SK-N-SH treated with all-trans-retinoic acid at 6 μM for 48 hours (cell line): ENCODE measurements at regions not wholly inside any gene's neighbourhood (a gene's known extent, or its start where the extent isn't known, plus 50 kb on each side); places are given as distances from the start of the nearest gene placed in this dataset.

Experiments used
- ATAC-seq: fragments of 200-7000 bp; cut with Tn5 transposase; 3 replicates; pipeline ENCODE4 v1.9.1; 2020; ENCODE audit warnings: mild to moderate bottlenecking, moderate library complexity
- ARNTL ChIP-seq: fragments of 450-650 bp; formaldehyde crosslinking; IDR thresholded peaks from 2 replicates; pipeline ENCODE4 v1.5.0; 2020; ENCODE audit warnings: low read depth, mild to moderate bottlenecking, moderate library complexity, borderline replicate concordance
- CSDC2 ChIP-seq: fragments of 250-450 bp; sonication (Bioruptor Pico); IDR thresholded peaks from 2 replicates; pipeline ENCODE4 v1.5.0; 2020; ENCODE audit warnings: mild to moderate bottlenecking, moderate library complexity
- ESRRG ChIP-seq: fragments of 250-450 bp; sonication (Bioruptor Pico); IDR thresholded peaks from 2 replicates; pipeline ENCODE4 v1.6.1; 2021; ENCODE audit warnings: mild to moderate bottlenecking
- GLIS3 ChIP-seq: fragments of 250-450 bp; sonication (Bioruptor Pico); IDR thresholded peaks from 2 replicates; pipeline ENCODE4 v1.5.0; 2020; ENCODE audit warnings: mild to moderate bottlenecking, moderate library complexity
- ISL1 ChIP-seq: fragments of 250-450 bp; sonication (Bioruptor Pico); IDR thresholded peaks from 2 replicates; pipeline ENCODE4 v2.1.2; 2022; ENCODE audit warnings: mild to moderate bottlenecking, moderate library complexity
- OSR1 ChIP-seq: fragments of 250-450 bp; sonication (Bioruptor Pico); IDR thresholded peaks from 2 replicates; pipeline ENCODE4 v1.8.0; 2022; ENCODE audit warnings: moderate library complexity, mild to moderate bottlenecking, inconsistent platforms
- PPARA ChIP-seq: fragments of 250-450 bp; sonication (Bioruptor Pico); IDR thresholded peaks from 2 replicates; pipeline ENCODE4 v1.5.0; 2020; ENCODE audit warnings: mild to moderate bottlenecking, borderline replicate concordance
- RARB ChIP-seq: fragments of 250-450 bp; sonication (Bioruptor Pico); IDR thresholded peaks from 2 replicates; pipeline ENCODE4 v1.8.0; 2021; ENCODE audit warnings: mild to moderate bottlenecking, moderate library complexity
- SNAI2 ChIP-seq: fragments of 250-450 bp; sonication (Bioruptor Pico); IDR thresholded peaks from 2 replicates; pipeline ENCODE4 v1.5.0; 2020; ENCODE audit warnings: mild to moderate bottlenecking, moderate library complexity
- TCF4 ChIP-seq: fragments of 250-450 bp; sonication (Bioruptor Pico); IDR thresholded peaks from 2 replicates; pipeline ENCODE4 v1.8.0; 2021; ENCODE audit warnings: mild to moderate bottlenecking, moderate library complexity, borderline replicate concordance
- TOX ChIP-seq: fragments of 250-450 bp; sonication (Bioruptor Pico); IDR thresholded peaks from 2 replicates; pipeline ENCODE4 v1.8.0; 2021; ENCODE audit warnings: mild to moderate bottlenecking, moderate library complexity, borderline replicate concordance
- ZC3H10 ChIP-seq: fragments of 250-450 bp; sonication (Bioruptor Pico); IDR thresholded peaks from 2 replicates; pipeline ENCODE4 v1.5.1; 2021; ENCODE audit warnings: mild to moderate bottlenecking, moderate library complexity
- ZFP3 ChIP-seq: fragments of 250-450 bp; sonication (Bioruptor Pico); IDR thresholded peaks from 2 replicates; pipeline ENCODE4 v1.5.0; 2020; ENCODE audit warnings: mild to moderate bottlenecking, moderate library complexity
- ZNF565 ChIP-seq: fragments of 450-650 bp; formaldehyde crosslinking; conservative IDR thresholded peaks from 2 replicates; pipeline ENCODE4 v1.5.0; 2020; ENCODE audit warnings: low read depth, mild to moderate bottlenecking, moderate library complexity
- ZNF70 ChIP-seq: fragments of 450-650 bp; formaldehyde crosslinking; IDR thresholded peaks from 2 replicates; pipeline ENCODE4 v1.5.0; 2020; ENCODE audit warnings: mild to moderate bottlenecking, moderate library complexity
- TF ChIP-seq, protein P1 (sequence below): fragments of 250-450 bp; sonication (Bioruptor Pico); IDR thresholded peaks from 2 replicates; pipeline ENCODE4 v1.5.1; 2020; ENCODE audit warnings: low read depth, mild to moderate bottlenecking, moderate library complexity
- TF ChIP-seq, protein P2 (sequence below): fragments of 250-450 bp; sonication (Bioruptor Pico); IDR thresholded peaks from 2 replicates; pipeline ENCODE4 v1.8.0; 2020; ENCODE audit warnings: mild to moderate bottlenecking, moderate library complexity, borderline replicate concordance
- TF ChIP-seq, protein P3 (sequence below): fragments of 250-450 bp; sonication (Bioruptor Pico); IDR thresholded peaks from 2 replicates; pipeline ENCODE4 v1.5.1; 2021; ENCODE audit warnings: mild to moderate bottlenecking, moderate library complexity
- TF ChIP-seq, protein P4 (sequence below): fragments of 250-450 bp; sonication (Bioruptor Pico); IDR thresholded peaks from 2 replicates; pipeline ENCODE4 v1.5.0; 2020; ENCODE audit warnings: mild to moderate bottlenecking, moderate library complexity

DNA sequence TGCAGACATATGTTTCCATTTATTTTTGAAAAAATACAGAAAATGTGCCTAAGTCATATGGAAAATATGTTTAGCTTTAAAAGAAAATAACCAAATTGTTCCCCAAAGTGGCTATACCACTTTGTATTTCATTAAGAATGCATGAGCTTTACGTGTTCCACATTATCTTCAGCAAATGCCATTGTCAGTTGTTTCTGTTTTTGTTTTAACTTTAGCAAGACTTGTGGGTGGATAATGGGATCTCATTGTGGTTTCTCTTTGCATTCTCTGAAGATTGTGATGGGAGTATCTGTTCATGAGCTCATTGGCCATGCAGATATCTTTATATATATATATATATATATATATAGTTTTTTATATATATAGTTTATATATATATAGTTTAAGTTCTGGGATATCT lies 181.5 kb downstream of the CCER1 start (continued):
- TF ChIP-seq, protein P1, sequence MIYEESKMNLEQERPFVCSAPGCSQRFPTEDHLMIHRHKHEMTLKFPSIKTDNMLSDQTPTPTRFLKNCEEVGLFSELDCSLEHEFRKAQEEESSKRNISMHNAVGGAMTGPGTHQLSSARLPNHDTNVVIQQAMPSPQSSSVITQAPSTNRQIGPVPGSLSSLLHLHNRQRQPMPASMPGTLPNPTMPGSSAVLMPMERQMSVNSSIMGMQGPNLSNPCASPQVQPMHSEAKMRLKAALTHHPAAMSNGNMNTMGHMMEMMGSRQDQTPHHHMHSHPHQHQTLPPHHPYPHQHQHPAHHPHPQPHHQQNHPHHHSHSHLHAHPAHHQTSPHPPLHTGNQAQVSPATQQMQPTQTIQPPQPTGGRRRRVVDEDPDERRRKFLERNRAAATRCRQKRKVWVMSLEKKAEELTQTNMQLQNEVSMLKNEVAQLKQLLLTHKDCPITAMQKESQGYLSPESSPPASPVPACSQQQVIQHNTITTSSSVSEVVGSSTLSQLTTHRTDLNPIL = no peak
- no peak for TF ChIP-seq SNAI2 (CRISPR knock-in tag)
- no peak for TF ChIP-seq TOX
- TF ChIP-seq ZNF70 (CRISPR knock-in tag) = no peak
- no peak for TF ChIP-seq ZC3H10 (CRISPR knock-in tag)
- TF ChIP-seq, protein P2, sequence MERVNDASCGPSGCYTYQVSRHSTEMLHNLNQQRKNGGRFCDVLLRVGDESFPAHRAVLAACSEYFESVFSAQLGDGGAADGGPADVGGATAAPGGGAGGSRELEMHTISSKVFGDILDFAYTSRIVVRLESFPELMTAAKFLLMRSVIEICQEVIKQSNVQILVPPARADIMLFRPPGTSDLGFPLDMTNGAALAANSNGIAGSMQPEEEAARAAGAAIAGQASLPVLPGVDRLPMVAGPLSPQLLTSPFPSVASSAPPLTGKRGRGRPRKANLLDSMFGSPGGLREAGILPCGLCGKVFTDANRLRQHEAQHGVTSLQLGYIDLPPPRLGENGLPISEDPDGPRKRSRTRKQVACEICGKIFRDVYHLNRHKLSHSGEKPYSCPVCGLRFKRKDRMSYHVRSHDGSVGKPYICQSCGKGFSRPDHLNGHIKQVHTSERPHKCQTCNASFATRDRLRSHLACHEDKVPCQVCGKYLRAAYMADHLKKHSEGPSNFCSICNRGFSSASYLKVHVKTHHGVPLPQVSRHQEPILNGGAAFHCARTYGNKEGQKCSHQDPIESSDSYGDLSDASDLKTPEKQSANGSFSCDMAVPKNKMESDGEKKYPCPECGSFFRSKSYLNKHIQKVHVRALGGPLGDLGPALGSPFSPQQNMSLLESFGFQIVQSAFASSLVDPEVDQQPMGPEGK = no peak
- TF ChIP-seq, protein P3, sequence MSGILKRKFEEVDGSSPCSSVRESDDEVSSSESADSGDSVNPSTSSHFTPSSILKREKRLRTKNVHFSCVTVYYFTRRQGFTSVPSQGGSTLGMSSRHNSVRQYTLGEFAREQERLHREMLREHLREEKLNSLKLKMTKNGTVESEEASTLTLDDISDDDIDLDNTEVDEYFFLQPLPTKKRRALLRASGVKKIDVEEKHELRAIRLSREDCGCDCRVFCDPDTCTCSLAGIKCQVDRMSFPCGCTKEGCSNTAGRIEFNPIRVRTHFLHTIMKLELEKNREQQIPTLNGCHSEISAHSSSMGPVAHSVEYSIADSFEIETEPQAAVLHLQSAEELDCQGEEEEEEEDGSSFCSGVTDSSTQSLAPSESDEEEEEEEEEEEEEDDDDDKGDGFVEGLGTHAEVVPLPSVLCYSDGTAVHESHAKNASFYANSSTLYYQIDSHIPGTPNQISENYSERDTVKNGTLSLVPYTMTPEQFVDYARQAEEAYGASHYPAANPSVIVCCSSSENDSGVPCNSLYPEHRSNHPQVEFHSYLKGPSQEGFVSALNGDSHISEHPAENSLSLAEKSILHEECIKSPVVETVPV (CRISPR knock-in tag) = no peak

DNA sequence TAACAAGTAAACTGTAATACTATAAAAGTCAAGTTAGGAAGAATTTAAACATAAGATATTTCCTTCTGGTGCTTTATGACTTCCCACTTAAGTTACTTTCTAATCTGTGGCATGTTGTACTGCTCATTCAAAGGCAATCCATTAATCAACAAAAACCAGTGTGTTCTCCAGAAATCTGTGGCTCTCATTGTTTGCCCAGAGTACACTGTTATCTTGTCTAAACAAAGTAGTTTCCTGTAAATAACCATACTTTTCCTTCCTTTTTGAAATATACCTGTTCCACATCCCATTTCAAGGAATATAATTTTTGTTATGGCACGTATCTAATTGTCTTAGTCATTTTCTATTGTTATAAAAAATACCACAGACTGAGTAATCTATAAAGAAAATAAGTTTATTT lies 184.1 kb downstream of the CCER1 start:
- TF ChIP-seq, protein P4, sequence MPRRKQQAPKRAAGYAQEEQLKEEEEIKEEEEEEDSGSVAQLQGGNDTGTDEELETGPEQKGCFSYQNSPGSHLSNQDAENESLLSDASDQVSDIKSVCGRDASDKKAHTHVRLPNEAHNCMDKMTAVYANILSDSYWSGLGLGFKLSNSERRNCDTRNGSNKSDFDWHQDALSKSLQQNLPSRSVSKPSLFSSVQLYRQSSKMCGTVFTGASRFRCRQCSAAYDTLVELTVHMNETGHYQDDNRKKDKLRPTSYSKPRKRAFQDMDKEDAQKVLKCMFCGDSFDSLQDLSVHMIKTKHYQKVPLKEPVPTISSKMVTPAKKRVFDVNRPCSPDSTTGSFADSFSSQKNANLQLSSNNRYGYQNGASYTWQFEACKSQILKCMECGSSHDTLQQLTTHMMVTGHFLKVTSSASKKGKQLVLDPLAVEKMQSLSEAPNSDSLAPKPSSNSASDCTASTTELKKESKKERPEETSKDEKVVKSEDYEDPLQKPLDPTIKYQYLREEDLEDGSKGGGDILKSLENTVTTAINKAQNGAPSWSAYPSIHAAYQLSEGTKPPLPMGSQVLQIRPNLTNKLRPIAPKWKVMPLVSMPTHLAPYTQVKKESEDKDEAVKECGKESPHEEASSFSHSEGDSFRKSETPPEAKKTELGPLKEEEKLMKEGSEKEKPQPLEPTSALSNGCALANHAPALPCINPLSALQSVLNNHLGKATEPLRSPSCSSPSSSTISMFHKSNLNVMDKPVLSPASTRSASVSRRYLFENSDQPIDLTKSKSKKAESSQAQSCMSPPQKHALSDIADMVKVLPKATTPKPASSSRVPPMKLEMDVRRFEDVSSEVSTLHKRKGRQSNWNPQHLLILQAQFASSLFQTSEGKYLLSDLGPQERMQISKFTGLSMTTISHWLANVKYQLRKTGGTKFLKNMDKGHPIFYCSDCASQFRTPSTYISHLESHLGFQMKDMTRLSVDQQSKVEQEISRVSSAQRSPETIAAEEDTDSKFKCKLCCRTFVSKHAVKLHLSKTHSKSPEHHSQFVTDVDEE (CRISPR knock-in tag) = no peak
- TF ChIP-seq ZC3H10 (CRISPR knock-in tag) (no peak), OSR1 (CRISPR knock-in tag) (no peak), GLIS3 (CRISPR knock-in tag) (no peak), ARNTL (no peak), SNAI2 (CRISPR knock-in tag) (no peak), ESRRG (no peak), TOX (no peak), RARB (CRISPR knock-in tag) (no peak), ISL1 (CRISPR knock-in tag) (no peak)
- TF ChIP-seq, protein P3 (CRISPR knock-in tag) = no peak
- no peak for ATAC-seq

DNA sequence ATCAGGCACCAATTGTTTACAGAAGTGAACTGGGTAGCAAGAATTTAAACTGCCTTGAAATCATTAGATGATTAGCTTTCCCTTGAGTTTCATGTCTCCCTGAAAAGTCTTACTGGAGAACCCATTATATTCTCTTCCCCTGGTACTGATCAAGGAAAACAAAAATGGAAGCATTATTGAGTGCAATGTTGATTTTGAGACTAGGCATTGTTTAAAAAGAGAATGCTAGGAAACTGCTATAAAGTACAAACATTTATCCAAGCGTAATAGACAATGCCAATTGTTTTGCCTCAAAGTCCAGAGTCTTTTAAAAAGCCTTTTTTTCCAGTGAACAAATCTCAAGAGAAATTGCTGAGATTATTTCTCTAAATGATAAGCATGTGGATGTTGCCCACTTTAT lies 197.0 kb downstream of the CCER1 start:
- no peak for ATAC-seq
- no peak for TF ChIP-seq ZNF565 (CRISPR knock-in tag)
- TF ChIP-seq ZNF70 (CRISPR knock-in tag) = no peak
- no peak for TF ChIP-seq RARB (CRISPR knock-in tag)
- TF ChIP-seq ARNTL = no peak
- no peak for TF ChIP-seq SNAI2 (CRISPR knock-in tag)
- no peak for TF ChIP-seq ISL1 (CRISPR knock-in tag)
- TF ChIP-seq, protein P3 (CRISPR knock-in tag) = no peak

DNA sequence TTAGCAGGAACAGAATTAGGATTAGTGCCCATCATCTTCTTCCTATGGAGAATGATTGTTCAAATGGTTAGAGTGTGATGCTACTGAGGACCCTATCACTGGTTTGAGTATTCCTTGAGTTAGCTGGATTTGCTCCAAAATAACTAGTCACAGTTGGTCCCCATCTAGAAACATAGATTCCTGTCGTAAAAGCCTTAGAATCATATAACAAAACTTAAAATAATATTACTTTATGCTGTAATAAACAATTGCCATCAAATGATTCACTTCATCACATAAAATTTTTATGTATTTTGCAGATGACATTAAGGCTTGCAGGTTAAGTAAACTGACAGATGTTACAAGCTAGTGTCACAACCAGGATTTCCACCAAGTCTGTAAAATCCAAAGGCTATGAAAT lies 209.8 kb downstream of the CCER1 start:
- no peak for ATAC-seq
- TF ChIP-seq ZFP3 (no peak), PPARA (CRISPR knock-in tag) (no peak), SNAI2 (CRISPR knock-in tag) (no peak), CSDC2 (no peak), TCF4 (CRISPR knock-in tag) (no peak), GLIS3 (CRISPR knock-in tag) (no peak)
- TF ChIP-seq, protein P4 (CRISPR knock-in tag) = no peak
- TF ChIP-seq, protein P3 (CRISPR knock-in tag) = no peak
